ENCODE measurements at regions not wholly inside any gene's neighbourhood (a gene's known extent, or its start where the extent isn't known, plus 50 kb on each side); places are given as distances from the start of the nearest gene placed in this dataset.

- TF ChIP-seq SMC3 (IDR thresholded peaks at IDR 0.05), result no peak
- TF ChIP-seq ELK1 (IDR thresholded peaks at IDR 0.05; ENCODE audit: low read depth, low read length), result no peak
- no peak for TF ChIP-seq CTCF (IDR thresholded peaks at IDR 0.05)
- no peak for TF ChIP-seq REST (IDR thresholded peaks at IDR 0.05)
- TF ChIP-seq POLR2A (IDR thresholded peaks at IDR 0.05; ENCODE audit: low read length), result no peak
- no peak for TF ChIP-seq MAX (IDR thresholded peaks at IDR 0.05)
- TF ChIP-seq CBX8 (IDR thresholded peaks at IDR 0.05), result no peak
- no peak for TF ChIP-seq RCOR1 (IDR thresholded peaks at IDR 0.05; ENCODE audit: low read depth, low read length)
Measured at GRCh38 chr20:7463290-7463689, 477.0 kb downstream of the HAO1 start.

All from A549 (cell line).